ENCODE measurements at regions not wholly inside any gene's neighbourhood (a gene's known extent, or its start where the extent isn't known, plus 50 kb on each side); places are given as distances from the start of the nearest gene placed in this dataset.

DNA sequence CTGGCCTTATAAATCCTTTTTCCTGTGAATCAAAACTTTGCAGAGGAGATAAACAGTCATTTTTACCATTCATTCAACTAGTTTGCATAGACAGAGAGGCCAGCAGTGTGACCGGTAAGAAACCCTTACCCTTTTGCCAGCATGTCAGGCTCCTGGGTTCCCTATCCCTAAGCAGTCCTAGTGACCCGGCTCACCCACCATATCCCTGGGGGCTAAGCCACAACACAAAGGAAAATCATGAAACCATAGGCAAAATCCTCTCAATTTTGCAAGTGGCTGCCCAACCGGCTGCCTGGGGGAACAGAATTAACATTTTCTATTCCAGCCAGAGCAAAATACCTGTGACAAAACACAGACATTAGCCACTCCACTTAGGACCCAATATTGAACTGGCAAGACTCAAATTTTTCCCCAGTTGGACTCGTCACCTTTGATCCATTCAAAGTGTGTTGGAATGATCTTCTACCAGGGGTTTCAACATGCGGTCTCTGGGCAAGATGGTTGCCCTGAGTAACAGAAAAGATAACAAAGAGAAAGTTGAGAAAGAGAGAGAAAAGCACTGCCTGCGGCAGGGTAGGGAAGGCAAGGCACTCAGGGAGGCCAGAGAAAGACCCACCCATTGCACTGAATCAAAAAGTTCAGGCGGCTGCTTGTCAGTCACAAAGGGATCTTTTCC lies 174.8 kb upstream of the NAMPT start:
- no peak overlapping the region for H3K4me3 ChIP-seq (ENCODE audit: low read depth, low read length)
- no peak for TF ChIP-seq CTCF (IDR thresholded peaks at IDR 0.05; ENCODE audit: insufficient read depth, low read depth, low read length, missing control alignments)
- no peak for DNase-seq (ENCODE audit: low read depth)

- H3K4me3 ChIP-seq (ENCODE audit: low read depth, low read length) = no peak overlapping the region
- TF ChIP-seq CTCF (IDR thresholded peaks at IDR 0.05; ENCODE audit: insufficient read depth, low read depth, low read length, missing control alignments) = no peak
- DNase-seq (ENCODE audit: low read depth) = no peak
These were observed 172.9 kb upstream of the NAMPT start for GRCh38 chr7:106457678-106458077.

DNA sequence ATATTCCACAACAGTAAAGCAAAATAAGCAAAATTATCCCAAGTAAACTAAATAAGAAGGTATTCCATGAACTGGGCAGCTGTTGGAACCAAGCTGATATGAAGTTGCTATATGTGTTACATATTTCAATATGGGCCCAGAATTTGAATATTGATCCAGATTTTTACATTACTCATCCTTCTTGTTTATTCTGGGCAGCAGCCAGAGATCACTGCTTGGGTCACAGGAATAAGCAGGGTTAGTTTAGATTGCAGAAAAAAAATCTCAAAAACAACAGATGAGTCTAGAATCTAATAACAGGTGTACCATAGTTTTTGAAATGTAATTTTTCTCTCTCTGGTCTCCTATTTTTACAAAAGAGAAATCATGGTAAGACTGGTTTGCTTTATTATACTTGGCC lies 171.5 kb upstream of the NAMPT start:
- H3K4me3 ChIP-seq (ENCODE audit: low read depth, low read length) = no peak overlapping the region
- DNase-seq (ENCODE audit: low read depth) = no peak
- TF ChIP-seq CTCF (IDR thresholded peaks at IDR 0.05; ENCODE audit: insufficient read depth, low read depth, low read length, missing control alignments) = no peak

- DNase-seq (ENCODE audit: low read depth) = no peak
- no peak for TF ChIP-seq CTCF (IDR thresholded peaks at IDR 0.05; ENCODE audit: insufficient read depth, low read depth, low read length, missing control alignments)
- no peak overlapping the region for H3K4me3 ChIP-seq (ENCODE audit: low read depth, low read length)
These were observed 167.5 kb upstream of the NAMPT start for GRCh38 chr7:106452031-106452851.

GRCh38 chr7:106451171-106451570 lies 166.4 kb upstream of the NAMPT start:
- no peak overlapping the region for H3K4me3 ChIP-seq (ENCODE audit: low read depth, low read length)
- no peak for TF ChIP-seq CTCF (IDR thresholded peaks at IDR 0.05; ENCODE audit: insufficient read depth, low read depth, low read length, missing control alignments)
- no peak for DNase-seq (ENCODE audit: low read depth)

GRCh38 chr7:106450716-106451115 lies 165.9 kb upstream of the NAMPT start:
- H3K4me3 ChIP-seq (ENCODE audit: low read depth, low read length) = no peak overlapping the region
- no peak for DNase-seq (ENCODE audit: low read depth)
- TF ChIP-seq CTCF (IDR thresholded peaks at IDR 0.05; ENCODE audit: insufficient read depth, low read depth, low read length, missing control alignments) = no peak

Data from GM12865 (cell line).